GM10266 (cell line): ENCODE measurements at regions not wholly inside any gene's neighbourhood (a gene's known extent, or its start where the extent isn't known, plus 50 kb on each side); places are given as distances from the start of the nearest gene placed in this dataset.

Experiments
- DNase-seq: peaks from one replicate; pipeline ENCODE4 v3.0.0; 2012; ENCODE audit errors: extremely low spot score
- CTCF ChIP-seq: IDR thresholded peaks from 2 replicates; pipeline ENCODE4 v1.5.1; 2012; ENCODE audit warnings: mild to moderate bottlenecking, low read depth; ENCODE audit not compliant: control insufficient read depth, insufficient read depth; ENCODE audit errors: missing control alignments

- TF ChIP-seq CTCF = no peak
- no peak for DNase-seq
These were observed 224.2 kb downstream of the CLIC5 start for GRCh38 chr6:45791211-45792168.

- no peak for TF ChIP-seq CTCF
- DNase-seq = no peak
These were observed 226.4 kb downstream of the CLIC5 start for GRCh38 chr6:45789238-45789637.

GRCh38 chr6:45787384-45787783 is 228.3 kb downstream of the CLIC5 start:
- no peak for TF ChIP-seq CTCF
- no peak for DNase-seq

- TF ChIP-seq CTCF = no peak
- no peak for DNase-seq
These were observed 229.3 kb downstream of the CLIC5 start for GRCh38 chr6:45786355-45786781.

GRCh38 chr6:45784250-45784649 is 231.4 kb downstream of the CLIC5 start:
- TF ChIP-seq CTCF = no peak
- no peak for DNase-seq

GRCh38 chr6:45783716-45784115 is 231.9 kb downstream of the CLIC5 start:
- TF ChIP-seq CTCF = no peak
- no peak for DNase-seq

- no peak for TF ChIP-seq CTCF
- no peak for DNase-seq
These were observed 233.8 kb downstream of the CLIC5 start for GRCh38 chr6:45781890-45782289.
